Neural progenitor cell (in vitro differentiated cells): ENCODE measurements at regions not wholly inside any gene's neighbourhood (a gene's known extent, or its start where the extent isn't known, plus 50 kb on each side); places are given as distances from the start of the nearest gene placed in this dataset.

ENCODE experiments used
- DNase-seq: peaks from one replicate; pipeline ENCODE4 v3.0.0-alpha.2; 2016; ENCODE audit warnings: low spot score
- H2AFZ ChIP-seq: fragments of 200-600 bp; sonication (generic); replicated peaks from 2 replicates; pipeline ENCODE4 v1.6.1; 2016; ENCODE audit warnings: antibody characterized with exemption
- H3F3A ChIP-seq: fragments of 200-600 bp; sonication (generic); 2 replicates; pipeline ENCODE4 v1.6.1; 2016; ENCODE audit warnings: antibody characterized with exemption, low read depth
- H3K27ac ChIP-seq: fragments of 200-600 bp; sonication (generic); 2 replicates; pipeline ENCODE4 v1.5.1; 2016; ENCODE audit warnings: mild to moderate bottlenecking
- H3K27me3 ChIP-seq: fragments of 200-600 bp; sonication (generic); 2 replicates; pipeline ENCODE4 v1.6.1; 2016; ENCODE audit warnings: mild to moderate bottlenecking, moderate library complexity
- H3K36me3 ChIP-seq: fragments of 200-600 bp; sonication (generic); 2 replicates; pipeline ENCODE4 v1.5.1; 2016
- H3K4me1 ChIP-seq: fragments of 200-600 bp; sonication (generic); 2 replicates; pipeline ENCODE4 v1.6.1; 2016; ENCODE audit warnings: mixed run types
- H3K4me2 ChIP-seq: fragments of 200-600 bp; sonication (generic); 2 replicates; pipeline ENCODE4 v1.6.1; 2016
- H3K4me3 ChIP-seq: fragments of 200-600 bp; sonication (generic); 2 replicates; pipeline ENCODE4 v1.5.1; 2016
- H3K79me2 ChIP-seq: fragments of 200-600 bp; sonication (generic); 2 replicates; pipeline ENCODE4 v1.6.1; 2016; ENCODE audit warnings: low read depth
- H3K9ac ChIP-seq: fragments of 200-600 bp; sonication (generic); 2 replicates; pipeline ENCODE4 v1.6.1; 2016
- H3K9me3 ChIP-seq: fragments of 200-600 bp; sonication (generic); 2 replicates; pipeline ENCODE4 v1.5.1; 2016; ENCODE audit warnings: low read depth
- H4K20me1 ChIP-seq: fragments of 200-600 bp; sonication (generic); 2 replicates; pipeline ENCODE4 v1.6.1; 2016; ENCODE audit warnings: low read depth
- H3K27ac Mint-ChIP-seq: 3 replicates; pipeline ENCODE4 v1.8.0; 2021; ENCODE audit warnings: mixed read lengths
- H3K27me3 Mint-ChIP-seq: 2 replicates; pipeline ENCODE4 v1.8.0; 2022; ENCODE audit warnings: low read depth, mild to moderate bottlenecking, inconsistent platforms, moderate library complexity, mixed read lengths; ENCODE audit not compliant: insufficient read depth
- H3K36me3 Mint-ChIP-seq: 3 replicates; pipeline ENCODE4 v1.8.0; 2021; ENCODE audit warnings: mixed read lengths
- H3K4me1 Mint-ChIP-seq: 3 replicates; pipeline ENCODE4 v1.8.0; 2021; ENCODE audit warnings: mixed read lengths
- H3K4me3 Mint-ChIP-seq: 3 replicates; pipeline ENCODE4 v1.8.0; 2021; ENCODE audit warnings: mild to moderate bottlenecking, moderate library complexity, mixed read lengths
- H3K9me3 Mint-ChIP-seq: 3 replicates; pipeline ENCODE4 v1.8.0; 2020; ENCODE audit warnings: mixed read lengths
- CTCF ChIP-seq: fragments of 200-600 bp; sonication (generic); IDR thresholded peaks from 2 replicates; pipeline ENCODE4 v1.5.1; 2017; ENCODE audit warnings: antibody characterized with exemption, mild to moderate bottlenecking
- EZH2 ChIP-seq: fragments of 200-600 bp; sonication (generic); IDR thresholded peaks from 2 replicates; pipeline ENCODE4 v1.6.1; 2017; ENCODE audit warnings: antibody characterized with exemption, mild to moderate bottlenecking, moderate library complexity
- EZH2phosphoT487 ChIP-seq: fragments of 200-600 bp; sonication (generic); IDR thresholded peaks from 2 replicates; pipeline ENCODE4 v1.6.1; 2017; ENCODE audit warnings: antibody characterized with exemption

DNA sequence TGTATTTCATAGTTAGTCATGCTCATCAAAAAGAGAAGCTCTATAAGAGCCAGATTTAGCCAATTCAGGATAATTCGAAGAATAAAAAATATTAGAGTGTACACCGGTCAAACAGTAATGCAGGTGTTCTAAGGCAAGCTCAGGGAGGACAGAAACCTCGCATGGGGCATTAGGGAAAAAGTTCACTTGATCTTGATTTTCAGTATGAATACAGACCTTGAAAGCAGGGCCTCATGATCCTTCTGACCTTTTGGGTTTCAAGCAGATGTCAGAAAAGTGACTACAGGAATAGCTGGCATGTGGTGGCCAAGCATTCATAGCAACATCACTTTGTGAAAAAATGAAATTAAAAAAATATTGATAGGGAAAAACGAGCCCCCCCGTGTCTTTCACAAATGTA is 394.9 kb downstream of the KIF4B start:
- Histone ChIP-seq H2AFZ (no peak overlapping the region), H3F3A (no peaks in the 10 kb centered on the region), H3K9ac (no peak overlapping the region), H3K36me3 (no peaks in the 10 kb centered on the region), H3K4me1 (no peaks in the 10 kb centered on the region), H3K4me2 (no peak overlapping the region), H3K4me3 (no peak overlapping the region), H3K9me3 (peaks cover 6% of the 10 kb centered on the region), H3K27ac (no peak overlapping the region), H4K20me1 (no peaks in the 10 kb centered on the region), H3K27me3 (no peaks in the 10 kb centered on the region), H3K79me2 (no peaks in the 10 kb centered on the region)
- Mint-ChIP-seq H3K27ac (no peak overlapping the region), H3K4me3 (no peak overlapping the region), H3K9me3 (peaks cover 4% of the 10 kb centered on the region), H3K27me3 (no peaks in the 10 kb centered on the region), H3K36me3 (no peaks in the 10 kb centered on the region), H3K4me1 (no peaks in the 10 kb centered on the region)
- no peak for TF ChIP-seq CTCF
- TF ChIP-seq EZH2: no peak
- TF ChIP-seq EZH2phosphoT487: no peak
- DNase-seq: no peak

GRCh38 chr5:155416765-155417164 is 403.2 kb downstream of the KIF4B start:
- H4K20me1 ChIP-seq: no peaks in the 10 kb centered on the region
- H3K9ac ChIP-seq: no peak overlapping the region
- Mint-ChIP-seq H3K27ac (no peak overlapping the region), H3K36me3 (no peaks in the 10 kb centered on the region), H3K27me3 (no peaks in the 10 kb centered on the region), H3K4me1 (no peaks in the 10 kb centered on the region), H3K9me3 (no peaks in the 10 kb centered on the region), H3K4me3 (no peak overlapping the region)
- no peaks in the 10 kb centered on the region for H3K9me3 ChIP-seq
- H3K27ac ChIP-seq: no peak overlapping the region
- H3K27me3 ChIP-seq: no peaks in the 10 kb centered on the region
- no peaks in the 10 kb centered on the region for H3K36me3 ChIP-seq
- no peaks in the 10 kb centered on the region for H3K79me2 ChIP-seq
- no peaks in the 10 kb centered on the region for H3F3A ChIP-seq
- H3K4me3 ChIP-seq: no peak overlapping the region
- no peaks in the 10 kb centered on the region for H3K4me1 ChIP-seq
- no peak overlapping the region for H2AFZ ChIP-seq
- H3K4me2 ChIP-seq: no peak overlapping the region
- no peak for TF ChIP-seq CTCF
- no peak for TF ChIP-seq EZH2phosphoT487
- TF ChIP-seq EZH2: no peak
- no peak for DNase-seq

- Histone ChIP-seq H3K9ac (no peak overlapping the region), H3F3A (no peaks in the 10 kb centered on the region), H3K79me2 (no peaks in the 10 kb centered on the region), H4K20me1 (no peaks in the 10 kb centered on the region), H3K27ac (no peak overlapping the region), H3K27me3 (no peaks in the 10 kb centered on the region), H3K9me3 (no peaks in the 10 kb centered on the region), H2AFZ (no peak overlapping the region), H3K36me3 (no peaks in the 10 kb centered on the region), H3K4me3 (no peak overlapping the region), H3K4me2 (no peak overlapping the region), H3K4me1 (no peaks in the 10 kb centered on the region)
- Mint-ChIP-seq H3K27ac (no peak overlapping the region), H3K9me3 (no peaks in the 10 kb centered on the region), H3K4me1 (no peaks in the 10 kb centered on the region), H3K36me3 (no peaks in the 10 kb centered on the region), H3K4me3 (no peak overlapping the region), H3K27me3 (no peaks in the 10 kb centered on the region)
- TF ChIP-seq EZH2: no peak
- no peak for TF ChIP-seq EZH2phosphoT487
- no peak for TF ChIP-seq CTCF
- no peak for DNase-seq
Observed at GRCh38 chr5:155418960-155419579, 405.5 kb downstream of the KIF4B start.
